PC-3 (cell line): ENCODE measurements at regions not wholly inside any gene's neighbourhood (a gene's known extent, or its start where the extent isn't known, plus 50 kb on each side); places are given as distances from the start of the nearest gene placed in this dataset.

Source experiments
- ATAC-seq: fragments of 200-7000 bp; cut with Tn5 transposase; 2 replicates; pipeline ENCODE4 v1.9.1; 2020; ENCODE audit warnings: mild to moderate bottlenecking, moderate library complexity
- BruUV-seq: library from RNA; stranded (reverse); fragments of 400-500 nt; replicated peaks from 2 replicates; lab custom pipeline; 2021; lab: Mats Ljungman, UMichigan
- CTCF ChIA-PET: fragments of 300-600 bp; sonication (Branson Sonifier 250); formaldehyde crosslinking; loops from one replicate; lab custom pipeline; 2022; ENCODE audit warnings: antibody characterized with exemption; lab: Charles Lee
- POLR2A ChIA-PET: fragments of 300-600 bp; sonication (Branson Sonifier 250); formaldehyde crosslinking; loops from one replicate; lab custom pipeline; 2022; ENCODE audit warnings: antibody characterized with exemption; ENCODE audit not compliant: unreplicated experiment; lab: Charles Lee
- DNase-seq: peaks from one replicate; pipeline ENCODE4 v3.0.0-alpha.2; 2015
- H2AFZ ChIP-seq: fragments of 300-600 bp; sonication (generic); 2 replicates; pipeline ENCODE4 v1.6.0; 2016; ENCODE audit warnings: antibody characterized with exemption, low read length
- H3F3A ChIP-seq: fragments of 300-600 bp; sonication (generic); one replicate; pipeline ENCODE4 v1.6.0; 2017; ENCODE audit warnings: antibody characterized with exemption, low read length, control low read depth, mild to moderate bottlenecking; ENCODE audit not compliant: unreplicated experiment
- H3K27ac ChIP-seq: fragments of 300-600 bp; sonication (generic); 2 replicates; pipeline ENCODE4 v1.5.1; 2016; ENCODE audit warnings: mild to moderate bottlenecking, low read length
- H3K27me3 ChIP-seq: fragments of 300-600 bp; sonication (generic); 2 replicates; pipeline ENCODE4 v1.6.1; 2016; ENCODE audit warnings: low read length, mixed read lengths
- H3K36me3 ChIP-seq: fragments of 300-600 bp; sonication (generic); 2 replicates; pipeline ENCODE4 v1.6.1; 2016; ENCODE audit warnings: low read depth, mixed run types, low read length, mixed read lengths
- H3K4me1 ChIP-seq: fragments of 300-600 bp; sonication (generic); 2 replicates; pipeline ENCODE4 v1.5.1; 2016; ENCODE audit warnings: low read length; ENCODE audit not compliant: insufficient read depth
- H3K4me2 ChIP-seq: fragments of 300-600 bp; sonication (generic); 2 replicates; pipeline ENCODE4 v1.6.0; 2016; ENCODE audit warnings: low read length
- H3K4me3 ChIP-seq: fragments of 300-600 bp; sonication (generic); 2 replicates; pipeline ENCODE4 v1.5.1; 2016; ENCODE audit warnings: mild to moderate bottlenecking, low read length, mixed read lengths
- H3K79me2 ChIP-seq: fragments of 300-600 bp; sonication (generic); 2 replicates; pipeline ENCODE4 v1.6.1; 2017; ENCODE audit warnings: low read length, mixed read lengths
- H3K9ac ChIP-seq: fragments of 300-600 bp; sonication (generic); 2 replicates; pipeline ENCODE4 v1.6.0; 2016; ENCODE audit warnings: mild to moderate bottlenecking, low read length
- H3K9me2 ChIP-seq: fragments of 300-600 bp; sonication (generic); replicated peaks from 2 replicates; pipeline ENCODE4 v1.6.1; 2016; ENCODE audit warnings: mixed run types, low read length, mixed read lengths
- H3K9me3 ChIP-seq: fragments of 300-600 bp; sonication (generic); 2 replicates; pipeline ENCODE4 v1.6.1; 2016; ENCODE audit warnings: low read length, mixed read lengths
- H4K20me1 ChIP-seq: fragments of 300-600 bp; sonication (generic); 2 replicates; pipeline ENCODE4 v1.6.1; 2016; ENCODE audit warnings: low read length, mixed read lengths
- EZH2 ChIP-seq: fragments of 300-600 bp; sonication (generic); IDR thresholded peaks from one replicate; pipeline ENCODE4 v1.6.1; 2017; ENCODE audit warnings: antibody characterized with exemption, mild to moderate bottlenecking, low read length; ENCODE audit not compliant: unreplicated experiment
- EZH2phosphoT487 ChIP-seq: fragments of 300-600 bp; sonication (generic); IDR thresholded peaks from 2 replicates; pipeline ENCODE4 v1.6.1; 2018; ENCODE audit warnings: mild to moderate bottlenecking, antibody characterized with exemption, low read length, borderline replicate concordance
- intact Hi-C: fragments of 100-400 bp; cut with micrococcal nuclease; formaldehyde crosslinking; loops from 2 replicates; pipeline ENCODE4 v1.9.0; 2023
- TF ChIP-seq, protein P1 (sequence below): fragments of 300-600 bp; sonication (generic); conservative IDR thresholded peaks from 2 replicates; pipeline ENCODE4 v1.5.1; 2017; ENCODE audit warnings: antibody characterized with exemption, low read depth, mild to moderate bottlenecking, low read length

- intact Hi-C loops, result no loop called here
These were observed 172.2 kb upstream of the IRF2BP2 start for GRCh38 chr1:234782105-234782751.

DNA sequence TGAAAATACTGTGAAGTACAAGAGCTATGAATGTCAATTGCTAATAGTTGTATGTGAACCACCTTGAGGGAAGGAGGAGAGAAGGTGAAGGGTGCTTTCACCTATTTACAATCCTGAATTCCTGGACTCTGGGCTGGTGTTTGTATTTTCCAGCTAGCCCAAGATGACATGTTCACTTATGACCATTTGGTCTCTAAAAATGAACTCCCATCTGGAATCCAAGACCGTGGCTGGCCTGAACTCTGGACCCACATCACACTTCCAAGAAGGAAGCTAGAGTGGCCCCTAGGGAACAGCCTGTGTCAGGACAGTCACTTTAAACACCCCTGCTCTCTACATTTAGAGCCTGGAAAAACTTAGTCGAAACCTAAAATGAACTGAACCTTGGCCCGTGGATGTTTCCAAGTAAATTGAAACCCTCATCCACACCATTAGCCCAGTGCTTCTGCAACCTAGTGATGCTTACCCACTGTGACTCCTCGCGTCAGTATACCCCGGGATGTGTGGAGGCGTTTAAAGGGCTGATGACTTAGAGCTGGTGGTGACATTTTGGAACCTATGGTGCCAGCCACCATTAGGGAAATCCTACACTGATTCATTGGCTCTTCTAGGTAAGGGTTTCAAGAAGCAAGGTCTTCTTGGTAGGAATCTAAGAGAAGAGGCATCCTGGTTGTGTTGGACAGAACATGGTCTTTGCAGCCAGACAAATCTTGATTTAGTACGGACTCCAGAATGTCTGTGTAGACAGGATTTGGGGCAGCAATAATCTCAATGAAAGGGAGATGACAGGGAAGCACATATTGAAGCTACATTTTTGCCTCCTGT is 171.5 kb upstream of the IRF2BP2 start:
- Histone ChIP-seq H4K20me1 (no peaks in the 10 kb centered on the region), H3K9ac (no peak overlapping the region), H3K27ac (no peak overlapping the region), H3K36me3 (no peaks in the 10 kb centered on the region), H3K4me1 (no peaks in the 10 kb centered on the region), H3K79me2 (no peaks in the 10 kb centered on the region), H2AFZ (no peak overlapping the region), H3K27me3 (peaks cover 66% of the 10 kb centered on the region), H3K9me3 (no peaks in the 10 kb centered on the region), H3F3A (no peaks in the 10 kb centered on the region), H3K9me2 (no peaks in the 10 kb centered on the region), H3K4me3 (no peak overlapping the region), H3K4me2 (no peak overlapping the region)
- ATAC-seq (no peak), DNase-seq (peak; percentile 13)
- no TSS peak for BruUV-seq
- POLR2A ChIA-PET, result no interaction called here
- CTCF ChIA-PET, result no interaction called here
- intact Hi-C loops, result no loop called here
- TF ChIP-seq EZH2phosphoT487 (no peak), EZH2 (no peak)
- TF ChIP-seq, protein P1, sequence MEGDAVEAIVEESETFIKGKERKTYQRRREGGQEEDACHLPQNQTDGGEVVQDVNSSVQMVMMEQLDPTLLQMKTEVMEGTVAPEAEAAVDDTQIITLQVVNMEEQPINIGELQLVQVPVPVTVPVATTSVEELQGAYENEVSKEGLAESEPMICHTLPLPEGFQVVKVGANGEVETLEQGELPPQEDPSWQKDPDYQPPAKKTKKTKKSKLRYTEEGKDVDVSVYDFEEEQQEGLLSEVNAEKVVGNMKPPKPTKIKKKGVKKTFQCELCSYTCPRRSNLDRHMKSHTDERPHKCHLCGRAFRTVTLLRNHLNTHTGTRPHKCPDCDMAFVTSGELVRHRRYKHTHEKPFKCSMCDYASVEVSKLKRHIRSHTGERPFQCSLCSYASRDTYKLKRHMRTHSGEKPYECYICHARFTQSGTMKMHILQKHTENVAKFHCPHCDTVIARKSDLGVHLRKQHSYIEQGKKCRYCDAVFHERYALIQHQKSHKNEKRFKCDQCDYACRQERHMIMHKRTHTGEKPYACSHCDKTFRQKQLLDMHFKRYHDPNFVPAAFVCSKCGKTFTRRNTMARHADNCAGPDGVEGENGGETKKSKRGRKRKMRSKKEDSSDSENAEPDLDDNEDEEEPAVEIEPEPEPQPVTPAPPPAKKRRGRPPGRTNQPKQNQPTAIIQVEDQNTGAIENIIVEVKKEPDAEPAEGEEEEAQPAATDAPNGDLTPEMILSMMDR, result no peak; the same call in 1 of the 2 replicates

More at GRCh38 chr1:234782105-234782751, 172.2 kb upstream of the IRF2BP2 start:
- Histone ChIP-seq H3K79me2 (no peaks in the 10 kb centered on the region), H3K27ac (no peak overlapping the region), H3K4me3 (no peak overlapping the region), H3K9me3 (no peaks in the 10 kb centered on the region), H3K9me2 (no peaks in the 10 kb centered on the region), H3K27me3 (peaks cover 58% of the 10 kb centered on the region), H3K9ac (no peak overlapping the region), H2AFZ (no peak overlapping the region), H3K36me3 (no peaks in the 10 kb centered on the region), H3K4me1 (no peaks in the 10 kb centered on the region), H3F3A (no peaks in the 10 kb centered on the region), H4K20me1 (no peaks in the 10 kb centered on the region), H3K4me2 (no peak overlapping the region)
- ATAC-seq, result 0 out of 2 replicates have a peak, but pooled peaks have one; percentile 7
- ChIA-PET POLR2A (no interaction called here), CTCF (no interaction called here)
- peak; percentile 2 for DNase-seq
- TF ChIP-seq EZH2 (no peak), EZH2phosphoT487 (no peak)
- TF ChIP-seq, protein P1, result no peak
- no TSS peak for BruUV-seq
